HG02884 (cell line): ENCODE measurements at regions not wholly inside any gene's neighbourhood (a gene's known extent, or its start where the extent isn't known, plus 50 kb on each side); places are given as distances from the start of the nearest gene placed in this dataset.

Experiments used
- ATAC-seq: cut with Tn5 transposase; IDR thresholded peaks from one replicate; pipeline ENCODE4 v1.9.1; 2021; ENCODE audit warnings: mild to moderate bottlenecking, moderate library complexity; ENCODE audit not compliant: unreplicated experiment

GRCh38 chr22:48660790-48661740 is 1166.6 kb downstream of the BRD1 start:
- ATAC-seq, result no peak

DNA sequence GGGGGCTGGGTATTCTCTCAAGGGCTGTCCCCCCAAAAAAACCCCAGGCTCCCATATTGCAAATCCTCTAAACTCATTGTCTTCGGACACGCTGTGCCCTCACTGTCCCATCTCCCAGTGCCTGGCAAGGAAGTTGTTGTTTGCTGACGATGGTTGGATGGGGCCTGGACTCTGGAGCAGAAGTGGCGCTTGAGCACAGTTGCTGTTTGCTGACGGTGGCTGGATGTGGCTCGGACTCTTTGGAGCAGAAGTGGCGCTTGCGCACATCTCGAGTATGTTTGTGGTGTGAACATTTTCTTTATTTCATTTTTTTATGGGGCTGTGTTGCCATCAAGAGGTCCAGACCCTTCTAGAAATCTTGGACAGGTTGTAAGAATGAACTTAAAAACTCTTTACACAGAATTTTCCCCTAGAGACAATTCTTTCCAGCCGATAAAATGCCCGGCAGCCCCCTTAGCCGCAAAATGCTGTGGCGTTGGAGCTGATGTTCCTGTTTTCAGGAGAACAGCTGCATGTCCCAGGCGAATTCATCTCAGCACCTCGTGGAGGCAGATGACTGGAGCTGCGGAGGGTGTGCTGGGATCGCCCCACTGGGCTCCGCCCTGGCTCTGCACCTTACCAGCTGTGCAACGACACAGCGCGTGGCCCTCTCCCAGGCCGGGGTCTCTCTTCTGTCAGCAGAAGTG is 1167.4 kb downstream of the BRD1 start:
- ATAC-seq, result no peak

DNA sequence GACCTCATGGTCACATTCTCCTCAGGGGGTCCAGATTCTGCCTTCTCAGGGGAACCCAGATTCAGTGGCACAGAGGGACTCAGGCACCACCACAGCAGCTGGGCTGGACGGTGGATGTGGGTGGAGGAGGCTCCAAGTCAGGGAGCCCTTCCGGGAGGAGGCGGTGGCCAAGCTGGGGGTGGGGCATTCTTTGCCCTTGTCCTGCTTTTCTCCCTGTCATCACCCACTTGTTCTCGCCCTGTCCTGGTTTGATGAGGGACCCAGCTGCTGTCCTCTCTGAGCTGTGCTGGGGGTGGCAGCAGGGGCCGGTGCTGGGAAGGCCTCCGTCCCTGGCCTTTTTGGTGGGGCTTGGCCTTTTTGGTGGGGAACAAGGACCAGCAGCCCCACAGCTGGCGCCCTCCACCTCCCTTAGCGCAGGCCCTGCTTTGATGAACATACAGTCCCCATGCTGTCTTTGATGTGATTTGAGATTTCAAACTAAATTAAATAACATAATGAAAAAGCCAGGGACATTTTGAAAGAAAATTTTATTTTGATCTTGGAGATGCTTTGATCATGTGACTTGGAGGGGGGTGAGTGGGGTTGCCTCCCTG is 1168.2 kb downstream of the BRD1 start:
- no peak for ATAC-seq

DNA sequence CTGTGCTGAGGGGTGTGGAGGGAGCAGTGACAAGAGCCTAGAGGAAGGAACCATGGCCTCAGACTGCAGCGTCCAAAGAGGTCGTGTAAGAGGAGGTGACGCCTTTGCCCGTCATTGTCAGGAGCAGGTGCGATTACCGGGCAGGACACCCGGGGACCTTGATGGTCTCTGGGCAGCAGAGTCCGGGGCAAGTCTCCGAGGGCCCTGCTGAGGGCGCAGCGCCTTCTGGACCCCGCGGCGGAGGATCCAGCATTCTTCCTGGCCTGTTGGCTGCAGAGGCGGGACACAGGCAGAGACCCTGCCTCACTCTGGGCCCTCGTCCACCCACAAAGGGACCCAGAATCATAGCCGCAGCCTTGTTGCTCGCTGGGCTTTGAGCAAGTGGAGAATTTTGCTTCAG is 1168.8 kb downstream of the BRD1 start:
- ATAC-seq, result no peak

DNA sequence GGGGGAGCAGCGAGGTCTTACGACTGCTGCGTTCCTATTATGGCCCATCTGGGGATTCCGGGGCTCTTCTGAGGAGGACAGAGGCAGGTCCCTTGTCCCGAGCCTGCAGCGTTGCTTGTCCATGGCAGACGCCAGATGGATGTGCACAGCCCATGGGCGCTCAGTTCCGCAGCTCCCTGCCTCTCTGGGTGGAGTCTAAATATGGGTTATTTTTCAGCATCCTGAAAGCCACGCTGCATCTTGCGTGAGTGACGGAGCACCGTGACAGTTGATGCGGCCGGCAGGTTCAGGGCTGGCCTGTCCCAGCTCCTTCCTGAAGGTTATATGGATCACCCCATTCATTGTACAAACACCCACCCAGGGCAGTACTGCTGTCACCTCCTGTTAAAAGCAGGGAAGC is 1169.4 kb downstream of the BRD1 start:
- ATAC-seq, result no peak

DNA sequence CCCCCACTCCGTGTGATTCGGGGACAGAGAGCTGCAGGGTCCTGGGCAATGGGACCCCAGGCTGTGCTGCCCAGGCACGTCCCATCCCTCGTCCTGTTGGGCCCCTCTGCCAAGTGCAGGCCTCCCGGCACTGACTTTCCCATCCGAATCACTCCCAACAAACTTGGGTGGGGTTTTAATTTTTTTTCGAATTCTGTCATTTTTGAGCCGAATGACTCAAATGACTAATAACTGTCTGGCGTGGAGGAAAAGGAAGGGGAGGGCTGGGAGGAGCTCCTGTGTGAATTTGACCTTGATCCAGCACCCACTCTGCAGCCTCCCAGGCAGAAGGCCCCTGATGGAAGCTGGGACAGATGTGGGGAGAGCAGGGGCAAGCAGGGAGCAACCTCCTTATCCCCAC is 1173.2 kb downstream of the BRD1 start:
- ATAC-seq, result no peak

- no peak for ATAC-seq
Observed at GRCh38 chr22:48653929-48654328, 1173.7 kb downstream of the BRD1 start.

GRCh38 chr22:48653306-48653705 is 1174.4 kb downstream of the BRD1 start:
- ATAC-seq, result no peak

DNA sequence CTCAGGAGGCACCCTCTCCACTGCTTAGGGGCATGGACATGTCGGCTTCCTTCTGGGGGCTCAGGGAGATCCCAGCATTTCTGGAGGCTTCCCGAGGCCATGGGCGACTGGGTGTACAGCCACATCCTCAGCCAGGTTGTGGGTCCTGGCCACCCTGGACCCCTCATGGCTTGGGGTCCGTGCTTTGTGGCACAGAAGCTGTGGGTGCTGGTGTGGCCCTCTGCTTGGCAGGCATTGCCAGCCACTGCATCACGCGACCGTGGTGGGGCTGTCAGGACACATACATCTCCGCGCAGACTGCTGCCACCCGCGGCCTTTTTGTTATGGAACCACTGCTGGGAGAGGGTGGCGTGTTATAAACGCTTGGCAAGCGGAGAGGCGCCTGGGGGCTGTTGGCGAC is 1174.9 kb downstream of the BRD1 start:
- no peak for ATAC-seq

DNA sequence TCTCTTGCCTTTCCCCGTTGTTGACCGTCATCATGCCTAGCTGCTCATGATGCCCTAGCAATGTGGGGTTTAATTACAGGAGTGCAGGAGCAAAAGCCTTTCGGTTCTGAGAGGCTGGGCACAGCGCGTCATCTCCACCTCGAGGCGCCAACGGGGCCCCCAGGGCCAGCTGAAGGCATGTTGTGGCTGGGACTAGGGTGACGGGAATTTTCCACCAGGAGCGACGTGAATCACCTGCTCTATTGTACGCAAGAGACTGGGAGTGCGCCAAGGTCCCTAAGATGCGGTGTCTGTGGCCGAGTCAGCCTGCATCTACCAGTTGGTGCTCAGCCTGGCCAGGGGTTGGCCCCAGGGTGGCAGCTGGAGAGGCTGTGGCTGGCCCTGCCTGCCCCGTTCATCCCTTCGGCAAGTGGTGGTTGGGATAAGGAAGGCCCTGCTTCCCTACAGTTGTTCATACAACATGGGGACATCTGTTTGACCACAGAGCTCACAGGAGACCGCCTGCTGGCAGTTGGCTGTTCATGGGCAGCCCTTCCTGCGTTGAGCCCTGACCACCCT is 1175.6 kb downstream of the BRD1 start:
- no peak for ATAC-seq

DNA sequence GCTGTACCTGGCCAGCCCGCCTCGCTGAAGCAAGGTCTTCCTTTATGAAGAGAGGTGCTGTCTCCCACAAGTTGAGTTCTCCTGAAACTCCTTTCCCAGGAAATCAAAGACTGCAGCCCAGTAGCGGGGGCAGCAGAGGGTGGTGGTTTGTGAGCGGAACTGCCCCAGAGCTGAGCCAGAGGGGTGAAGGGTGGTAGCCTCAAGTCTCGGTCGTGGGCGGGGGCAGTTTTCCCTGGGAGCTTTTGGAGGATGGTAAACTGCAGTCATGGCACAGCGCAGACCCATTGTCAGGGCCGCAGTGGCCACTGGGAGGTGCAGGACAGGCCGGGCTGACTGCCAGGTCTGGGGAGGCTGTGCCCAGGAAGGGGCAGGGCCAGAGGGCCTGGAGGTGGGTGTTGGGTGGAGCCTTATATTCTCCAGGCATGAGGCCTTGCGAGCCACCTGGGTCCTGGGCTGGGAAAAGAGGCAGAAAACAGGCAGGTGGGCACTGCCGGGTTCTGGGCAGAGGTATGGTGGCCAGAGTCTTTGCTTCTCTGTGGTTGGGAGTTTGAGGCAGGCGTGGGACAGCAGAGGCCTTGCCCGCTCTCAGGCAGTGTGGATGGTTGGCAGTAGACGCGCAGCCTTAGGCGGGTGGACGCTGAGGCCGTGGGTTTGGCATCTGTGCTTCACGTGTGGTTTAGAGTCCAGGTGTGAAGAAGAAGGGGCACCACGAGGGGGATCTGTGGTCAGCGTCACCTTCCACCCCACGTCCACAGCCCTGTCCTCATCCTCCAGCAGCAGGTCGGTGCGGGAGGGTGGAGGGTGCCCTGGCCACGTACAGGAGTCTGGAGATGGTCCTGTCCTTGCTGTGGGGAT is 1176.4 kb downstream of the BRD1 start:
- ATAC-seq, result no peak

- no peak for ATAC-seq
Observed at GRCh38 chr22:48650323-48651035, 1177.2 kb downstream of the BRD1 start.

GRCh38 chr22:48649466-48649865 is 1178.2 kb downstream of the BRD1 start:
- no peak for ATAC-seq

GRCh38 chr22:48649031-48649430 is 1178.6 kb downstream of the BRD1 start:
- ATAC-seq, result no peak

DNA sequence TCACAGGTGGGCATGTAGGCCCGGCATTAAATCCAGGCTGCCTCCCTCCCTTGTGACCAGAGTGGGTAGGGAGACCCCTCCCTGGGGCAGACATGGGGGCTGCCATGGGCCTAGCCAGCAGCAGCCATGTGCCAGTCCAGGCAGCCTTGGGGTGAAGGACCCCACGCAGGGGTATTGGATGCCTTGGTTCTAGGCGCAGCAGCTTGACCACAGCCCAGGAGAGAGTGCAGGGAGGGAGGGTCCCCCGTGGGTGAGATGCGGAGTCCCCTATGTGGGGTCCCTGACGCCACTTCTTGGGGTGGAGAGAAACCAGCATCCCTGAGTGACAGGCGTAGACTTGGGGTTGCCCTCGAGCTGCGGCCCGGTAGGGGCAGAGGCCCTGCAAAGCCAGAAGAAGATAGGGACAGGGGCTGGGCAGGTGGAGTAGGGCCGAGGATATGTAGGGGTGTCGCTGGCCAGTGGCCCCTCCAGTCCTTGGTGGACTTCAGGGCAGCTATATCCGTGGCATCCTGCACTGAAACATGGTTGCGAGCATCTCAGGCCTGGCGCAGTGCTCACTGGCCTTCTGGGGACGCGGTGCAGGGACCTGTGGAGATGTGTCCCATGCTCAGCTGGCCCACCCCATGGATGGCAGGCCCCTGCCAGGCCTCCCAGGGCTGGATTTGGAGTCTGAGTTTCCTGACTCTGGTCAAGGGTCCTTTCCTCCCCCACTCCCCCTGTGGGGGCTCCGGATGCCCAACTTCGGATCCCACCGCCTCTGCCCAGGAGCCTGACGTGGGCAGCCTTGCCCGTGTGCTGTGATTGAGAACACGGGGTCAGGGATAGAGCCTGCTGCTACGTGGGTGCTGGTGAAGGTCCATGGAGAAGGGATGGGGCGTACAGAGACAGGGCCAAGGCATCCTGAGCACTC is 1179.8 kb downstream of the BRD1 start:
- no peak for ATAC-seq

- ATAC-seq, result no peak
Observed at GRCh38 chr22:48647051-48647450, 1180.6 kb downstream of the BRD1 start.

DNA sequence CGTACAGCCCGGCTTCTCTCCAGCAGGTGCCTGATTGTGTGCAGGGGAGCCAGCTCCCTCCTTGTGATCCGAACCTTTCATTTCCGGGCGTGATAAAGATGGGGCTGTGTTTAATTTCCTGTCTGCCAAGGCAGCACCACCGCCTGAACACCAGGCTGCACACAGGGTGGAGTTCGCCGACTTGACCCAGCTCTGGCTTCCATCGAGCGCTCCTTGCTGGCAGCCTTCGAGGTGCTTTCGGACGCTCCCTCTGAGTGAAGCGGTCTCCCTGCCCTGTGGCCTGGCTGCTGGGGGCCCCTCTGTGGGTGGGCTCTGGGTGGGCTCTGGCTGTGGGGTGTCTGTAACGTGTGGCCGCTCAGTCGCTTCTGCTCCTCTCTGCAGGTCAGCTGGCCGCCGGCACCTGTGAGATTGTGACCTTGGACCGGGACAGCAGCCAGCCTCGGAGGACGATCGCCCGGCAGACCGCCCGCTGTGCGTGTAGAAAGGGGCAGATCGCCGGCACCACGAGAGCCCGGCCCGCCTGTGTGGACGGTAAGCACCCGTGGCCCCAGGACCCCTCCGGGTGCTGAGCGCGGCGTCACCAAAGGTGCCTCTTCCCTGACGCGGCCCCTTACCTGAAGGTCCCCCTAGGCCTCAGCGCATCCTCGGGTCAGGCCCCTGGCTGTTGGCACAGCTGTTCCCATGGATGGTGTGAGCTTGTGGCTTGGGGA is 1181.3 kb downstream of the BRD1 start:
- ATAC-seq, result no peak

- no peak for ATAC-seq
Observed at GRCh38 chr22:48645766-48646165, 1181.9 kb downstream of the BRD1 start.
